Nephron progenitor cell (in vitro differentiated cells): ENCODE measurements at regions not wholly inside any gene's neighbourhood (a gene's known extent, or its start where the extent isn't known, plus 50 kb on each side); places are given as distances from the start of the nearest gene placed in this dataset.

ENCODE experiments used
- DNase-seq: peaks from one replicate; pipeline ENCODE4 v3.0.0; 2021
- H3K27ac Mint-ChIP-seq: 2 replicates; pipeline ENCODE4 v1.8.0; 2021; ENCODE audit warnings: mild to moderate bottlenecking, moderate library complexity, mixed read lengths
- H3K27me3 Mint-ChIP-seq: 2 replicates; pipeline ENCODE4 v1.8.0; 2021; ENCODE audit warnings: mild to moderate bottlenecking, low read depth, mixed read lengths; ENCODE audit not compliant: poor library complexity
- H3K36me3 Mint-ChIP-seq: 2 replicates; pipeline ENCODE4 v1.8.0; 2021; ENCODE audit warnings: low read depth, mixed read lengths
- H3K4me1 Mint-ChIP-seq: 2 replicates; pipeline ENCODE4 v1.8.0; 2021; ENCODE audit warnings: mixed read lengths
- H3K4me3 Mint-ChIP-seq: 2 replicates; pipeline ENCODE4 v1.8.0; 2021; ENCODE audit warnings: mild to moderate bottlenecking, moderate library complexity, mixed read lengths
- H3K9me3 Mint-ChIP-seq: 2 replicates; pipeline ENCODE4 v1.8.0; 2021; ENCODE audit warnings: mild to moderate bottlenecking, moderate library complexity, mixed read lengths
- CTCF ChIP-seq: fragments of 200-600 bp; sonication (generic); IDR thresholded peaks from 2 replicates; pipeline ENCODE4 v1.5.0; 2021; ENCODE audit warnings: antibody characterized with exemption

GRCh38 chr3:34264337-34265041 lies 466.1 kb downstream of the PDCD6IP start:
- Mint-ChIP-seq H3K4me1 (peaks cover 32% of the 10 kb centered on the region), H3K27ac (no peak overlapping the region), H3K27me3 (no peaks in the 10 kb centered on the region), H3K36me3 (no peaks in the 10 kb centered on the region), H3K9me3 (no peaks in the 10 kb centered on the region), H3K4me3 (no peak overlapping the region)
- no peak for TF ChIP-seq CTCF
- no peak for DNase-seq

- no peak for DNase-seq
- Mint-ChIP-seq H3K27me3 (no peaks in the 10 kb centered on the region), H3K27ac (no peak overlapping the region), H3K36me3 (no peaks in the 10 kb centered on the region), H3K9me3 (no peaks in the 10 kb centered on the region), H3K4me3 (no peak overlapping the region), H3K4me1 (peaks cover 18% of the 10 kb centered on the region)
- TF ChIP-seq CTCF, result no peak
Observed at GRCh38 chr3:34267088-34267487, 468.7 kb downstream of the PDCD6IP start.

- no peak for TF ChIP-seq CTCF
- Mint-ChIP-seq H3K4me1 (peaks cover 18% of the 10 kb centered on the region), H3K27ac (no peak overlapping the region), H3K27me3 (no peaks in the 10 kb centered on the region), H3K36me3 (no peaks in the 10 kb centered on the region), H3K4me3 (no peak overlapping the region), H3K9me3 (no peaks in the 10 kb centered on the region)
- no peak for DNase-seq
Observed at GRCh38 chr3:34268032-34268709, 469.7 kb downstream of the PDCD6IP start.

- no peak for DNase-seq
- no peak for TF ChIP-seq CTCF
- H3K4me1 Mint-ChIP-seq, result no peaks in the 10 kb centered on the region
- H3K36me3 Mint-ChIP-seq, result no peaks in the 10 kb centered on the region
- H3K27ac Mint-ChIP-seq, result no peak overlapping the region
- H3K9me3 Mint-ChIP-seq, result no peaks in the 10 kb centered on the region
- H3K27me3 Mint-ChIP-seq, result no peaks in the 10 kb centered on the region
- no peak overlapping the region for H3K4me3 Mint-ChIP-seq
Observed at GRCh38 chr3:34275811-34276210, 477.4 kb downstream of the PDCD6IP start.

GRCh38 chr3:34276342-34276741 lies 477.9 kb downstream of the PDCD6IP start:
- DNase-seq, result no peak
- Mint-ChIP-seq H3K9me3 (no peaks in the 10 kb centered on the region), H3K36me3 (no peaks in the 10 kb centered on the region), H3K4me3 (no peak overlapping the region), H3K4me1 (no peaks in the 10 kb centered on the region), H3K27ac (no peak overlapping the region), H3K27me3 (no peaks in the 10 kb centered on the region)
- TF ChIP-seq CTCF, result no peak

- TF ChIP-seq CTCF, result no peak
- Mint-ChIP-seq H3K27ac (no peak overlapping the region), H3K36me3 (no peaks in the 10 kb centered on the region), H3K27me3 (no peaks in the 10 kb centered on the region), H3K9me3 (no peaks in the 10 kb centered on the region), H3K4me3 (no peak overlapping the region), H3K4me1 (no peaks in the 10 kb centered on the region)
- DNase-seq, result no peak
Observed at GRCh38 chr3:34277110-34277509, 478.7 kb downstream of the PDCD6IP start.
